LoVo (cell line): ENCODE measurements at regions not wholly inside any gene's neighbourhood (a gene's known extent, or its start where the extent isn't known, plus 50 kb on each side); places are given as distances from the start of the nearest gene placed in this dataset.
"Not testable (repeated sequence)": the region's sequence is repeated elsewhere in the genome, so short reads cannot be mapped to it uniquely, and the experiment has no call there.

Experiments
- DNase-seq: peaks from one replicate; pipeline ENCODE4 v3.0.0-alpha.2; 2016; ENCODE audit warnings: low spot score

DNA sequence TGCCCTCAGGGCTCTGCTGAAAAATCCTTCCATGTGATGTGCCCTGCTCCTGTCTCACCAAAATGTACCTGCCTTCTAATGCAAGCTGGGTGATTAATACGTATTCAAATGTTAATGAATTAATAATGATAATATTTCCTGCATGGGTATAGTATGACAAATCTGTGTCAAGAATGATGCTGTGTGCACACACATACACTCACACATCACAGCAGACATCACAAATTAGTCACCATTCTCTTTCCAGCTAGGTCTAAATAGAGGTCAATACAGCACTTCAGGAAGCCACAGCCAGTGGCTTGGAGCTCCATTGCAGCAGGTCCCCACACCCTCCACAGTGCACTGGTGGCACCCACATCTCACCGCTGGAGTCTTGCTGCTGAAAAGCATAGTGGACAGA, 681.2 kb upstream of the NRP1 start:
- no peak for DNase-seq

DNA sequence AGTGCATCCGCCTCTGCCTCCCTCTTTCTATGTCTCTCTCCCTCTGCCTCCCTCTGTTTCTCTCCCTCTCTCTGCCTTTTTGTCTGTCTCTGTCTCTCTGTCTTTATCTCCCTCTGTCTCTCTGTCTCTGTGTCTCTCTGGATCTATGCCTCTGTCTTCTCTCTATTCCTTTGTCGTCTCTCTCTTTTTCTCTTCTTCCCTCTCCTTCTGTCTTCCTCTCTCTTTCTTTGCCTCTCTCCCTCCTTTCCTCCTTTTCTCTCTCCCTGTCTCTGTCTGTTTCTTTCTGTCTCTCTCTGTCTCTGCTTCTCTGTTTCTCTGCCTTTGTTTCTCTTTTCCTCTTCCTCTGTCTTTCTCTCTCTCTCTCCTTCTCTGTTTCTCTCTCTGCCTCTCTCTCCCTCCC, 678.8 kb upstream of the NRP1 start:
- no peak for DNase-seq

DNA sequence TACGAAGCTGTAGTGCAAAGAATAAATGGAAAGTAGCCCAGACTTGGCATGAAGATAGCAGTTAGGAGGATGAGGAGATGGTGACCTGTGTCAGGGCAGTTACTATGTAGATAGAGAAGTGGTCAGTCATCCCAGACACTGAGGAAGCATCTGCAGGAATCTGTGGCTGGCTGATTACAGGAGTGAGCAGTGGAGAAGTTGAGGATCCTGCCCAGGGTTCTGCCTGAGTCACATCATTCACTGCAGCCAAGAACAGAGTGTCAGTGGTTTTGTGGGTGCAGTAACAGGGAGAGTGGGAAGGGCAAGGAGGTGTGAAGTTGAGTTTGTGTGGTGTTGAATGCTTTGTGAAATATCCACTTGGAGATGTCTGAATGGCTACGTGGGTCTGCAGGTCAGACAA, 676.4 kb upstream of the NRP1 start:
- no peak for DNase-seq

DNA sequence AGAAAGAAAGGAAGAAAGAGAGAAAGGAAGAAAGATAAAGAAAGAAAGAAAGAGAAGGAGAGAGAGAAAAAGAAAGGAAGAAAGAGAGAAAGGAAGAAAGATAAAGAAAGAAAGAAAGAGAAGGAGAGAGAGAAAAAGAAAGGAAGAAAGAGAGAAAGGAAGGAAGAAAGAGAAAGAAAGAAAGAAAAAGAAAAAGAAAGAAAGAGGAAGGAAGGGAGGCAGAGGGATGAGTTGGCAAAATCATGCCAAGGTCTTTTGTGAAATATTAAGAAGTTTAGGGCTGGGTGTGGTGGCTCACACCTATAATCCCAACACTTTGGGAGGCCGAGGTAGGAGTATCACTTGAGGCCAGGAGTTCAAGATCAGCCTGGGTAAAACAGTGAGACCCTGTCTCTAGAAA, 675.8 kb upstream of the NRP1 start:
- not testable (repeated sequence) for DNase-seq

DNA sequence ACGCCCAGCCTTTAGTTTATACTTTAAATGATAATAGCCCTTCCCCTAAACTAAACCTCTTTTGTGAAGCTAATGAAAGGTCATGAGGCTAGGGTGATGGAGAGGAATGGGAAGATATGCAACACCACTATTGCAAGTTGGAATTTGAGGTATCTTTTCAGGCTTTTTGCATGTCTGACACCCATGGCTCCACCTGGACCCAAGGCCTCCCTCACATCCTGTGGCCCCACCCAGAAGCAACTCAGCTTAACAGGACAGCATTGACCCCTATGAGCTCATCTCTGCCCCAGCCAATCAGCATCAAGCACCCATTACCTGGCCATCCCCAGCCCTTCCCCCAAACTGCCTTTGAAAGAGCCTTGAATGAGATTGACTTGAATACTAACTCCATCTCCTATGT, 674.2 kb upstream of the NRP1 start:
- no peak for DNase-seq

DNA sequence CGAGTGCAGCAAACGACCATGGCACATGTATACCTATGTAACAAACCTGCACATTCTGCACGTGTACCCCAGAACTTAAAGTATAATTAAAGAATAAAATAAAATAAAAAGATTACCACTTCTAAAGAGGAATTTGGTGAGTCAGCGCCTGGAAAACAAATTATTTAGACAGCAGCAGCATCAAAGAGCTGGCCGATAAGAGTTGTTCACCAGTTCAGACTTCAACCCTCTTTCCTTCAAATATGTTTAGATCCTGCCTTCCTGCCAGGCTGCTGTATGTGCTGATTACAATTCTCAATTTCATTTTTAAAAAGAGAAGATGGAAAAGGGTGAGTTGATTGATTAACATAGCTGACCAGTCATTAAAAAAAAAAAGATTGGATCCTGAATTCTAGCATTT, 672.0 kb upstream of the NRP1 start:
- DNase-seq = no peak

DNA sequence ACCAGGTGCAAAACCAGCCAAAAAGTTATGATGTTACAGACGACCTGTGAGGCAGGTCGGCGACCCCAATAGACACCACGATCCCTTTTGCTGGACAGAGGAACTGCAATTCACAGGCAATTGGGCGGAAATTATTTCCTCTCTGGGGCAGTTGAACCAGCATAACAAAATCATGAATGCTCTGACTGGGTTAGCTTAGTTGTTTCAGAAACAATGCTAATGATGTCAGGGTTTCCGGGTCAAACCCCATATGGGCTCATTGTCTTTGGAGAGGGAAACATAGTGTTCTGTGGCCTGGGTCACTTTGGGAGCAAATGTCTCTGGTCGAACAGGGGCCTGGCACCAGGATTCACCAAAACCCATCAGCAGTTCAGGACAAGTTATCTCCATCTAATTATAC, 669.1 kb upstream of the NRP1 start:
- no peak for DNase-seq

DNA sequence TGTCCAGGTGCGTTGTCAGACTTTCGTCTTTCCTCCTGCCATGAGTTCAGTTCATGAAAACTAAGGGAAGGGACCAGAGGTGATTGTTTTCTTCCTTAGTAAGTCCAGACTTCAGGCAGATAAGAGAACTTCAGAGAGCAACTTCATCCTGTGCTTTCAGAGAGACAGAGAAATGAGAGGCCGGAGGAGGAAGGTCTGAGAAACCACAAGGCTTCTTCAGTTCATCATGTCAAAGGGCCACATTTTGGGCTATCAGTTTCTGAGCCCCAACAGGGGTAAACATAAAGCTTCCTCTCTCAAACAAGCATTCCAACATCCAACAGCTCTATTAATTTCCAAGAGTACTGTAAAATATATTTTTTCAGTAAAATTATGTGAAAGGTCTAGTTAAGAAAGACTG, 668.4 kb upstream of the NRP1 start:
- no peak for DNase-seq

DNA sequence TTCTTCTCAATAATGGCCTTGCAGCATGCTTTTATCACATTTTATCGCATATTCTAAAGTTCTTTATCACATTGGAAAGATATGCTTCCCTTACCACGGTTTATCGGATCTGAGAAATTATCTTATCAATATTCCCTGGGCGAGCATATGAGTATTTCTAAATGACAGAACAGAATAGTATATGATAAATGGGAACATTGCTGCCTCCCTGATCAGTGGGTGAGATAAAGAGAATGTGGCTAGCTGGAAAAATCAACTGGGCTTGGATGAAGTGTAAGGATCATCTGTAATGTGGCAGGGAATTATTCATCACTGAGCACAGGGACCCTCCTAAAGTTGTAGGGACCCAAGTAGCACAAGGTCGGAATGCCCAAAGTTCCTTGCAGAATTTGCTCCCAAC, 667.4 kb upstream of the NRP1 start:
- DNase-seq = no peak

DNA sequence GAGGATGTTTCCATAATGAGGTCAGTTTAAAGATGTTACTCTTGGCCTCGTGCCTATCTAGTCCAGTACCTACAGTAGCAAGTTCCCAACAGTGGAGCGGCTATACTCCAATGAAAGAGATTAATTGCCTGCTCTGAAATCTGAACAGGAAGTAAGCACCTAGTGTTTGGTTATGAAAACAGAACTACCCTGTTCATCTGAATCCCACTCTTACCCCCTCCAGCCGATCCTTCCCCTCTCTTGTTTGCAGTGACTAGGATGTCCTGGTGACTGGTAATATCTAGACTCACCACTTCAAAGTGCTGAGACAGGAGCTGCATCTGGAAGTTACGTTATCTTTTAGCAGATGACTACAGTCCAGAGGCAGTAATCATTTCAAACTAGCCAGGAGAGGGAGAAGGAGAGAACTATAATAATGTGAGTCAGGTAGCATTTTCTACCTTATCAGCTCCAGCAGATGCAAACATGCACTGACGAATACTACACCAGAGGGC, 666.7 kb upstream of the NRP1 start:
- DNase-seq = no peak

DNA sequence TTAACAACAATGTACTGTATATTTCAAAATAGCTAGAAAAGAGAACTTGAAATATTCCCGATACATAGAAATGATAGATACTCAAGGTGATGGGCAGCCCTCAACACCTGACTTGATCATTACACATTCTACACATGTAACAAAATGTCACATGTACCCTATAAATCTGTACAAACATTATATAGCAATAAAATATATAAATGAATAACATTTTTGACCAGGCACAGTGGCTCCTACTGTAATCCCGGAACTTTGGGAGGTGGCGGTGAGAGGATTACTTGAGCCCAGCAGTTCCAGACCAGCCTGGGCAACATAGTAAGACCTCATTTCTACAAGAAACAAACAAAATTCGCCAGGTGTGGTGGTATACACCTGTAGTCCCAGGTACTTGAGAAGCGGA, 659.5 kb upstream of the NRP1 start:
- no peak for DNase-seq

DNA sequence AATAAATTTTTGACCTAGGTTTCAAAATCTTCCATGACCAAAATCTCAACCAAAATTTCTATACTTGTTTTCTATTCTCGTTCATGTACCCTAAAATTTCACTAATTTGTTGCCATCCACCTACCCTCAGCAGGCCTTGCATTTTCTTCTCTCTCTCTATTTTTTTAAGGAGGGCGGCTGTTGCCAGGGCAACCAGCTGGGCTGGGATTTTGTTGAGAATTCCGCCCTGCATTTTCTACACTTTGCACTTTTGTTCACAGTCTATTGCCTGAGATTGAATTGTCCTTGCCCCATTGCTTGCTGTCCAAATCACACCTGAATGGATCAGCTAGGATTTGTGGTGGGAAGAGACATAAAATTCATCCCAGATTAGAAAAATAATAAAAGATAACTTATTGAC, 657.5 kb upstream of the NRP1 start:
- no peak for DNase-seq

DNA sequence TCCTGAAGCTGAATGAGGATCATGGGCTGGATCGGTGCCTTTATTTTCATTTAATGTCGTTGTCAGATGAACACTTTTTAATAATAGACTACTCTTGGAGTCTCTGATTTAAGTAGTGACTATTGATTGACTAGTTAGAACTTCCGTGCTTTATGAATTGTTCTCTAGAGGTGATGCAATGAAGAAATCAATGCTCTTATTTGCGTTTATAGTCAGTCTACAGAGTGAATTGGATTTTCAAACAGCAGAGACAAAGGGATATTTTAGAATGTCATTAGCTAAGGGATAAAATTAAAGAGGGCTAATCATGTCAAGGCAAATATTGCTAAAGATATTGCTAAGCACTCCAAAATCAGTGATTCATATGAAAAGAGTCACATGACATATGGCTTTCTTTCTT, 652.0 kb upstream of the NRP1 start:
- no peak for DNase-seq

DNA sequence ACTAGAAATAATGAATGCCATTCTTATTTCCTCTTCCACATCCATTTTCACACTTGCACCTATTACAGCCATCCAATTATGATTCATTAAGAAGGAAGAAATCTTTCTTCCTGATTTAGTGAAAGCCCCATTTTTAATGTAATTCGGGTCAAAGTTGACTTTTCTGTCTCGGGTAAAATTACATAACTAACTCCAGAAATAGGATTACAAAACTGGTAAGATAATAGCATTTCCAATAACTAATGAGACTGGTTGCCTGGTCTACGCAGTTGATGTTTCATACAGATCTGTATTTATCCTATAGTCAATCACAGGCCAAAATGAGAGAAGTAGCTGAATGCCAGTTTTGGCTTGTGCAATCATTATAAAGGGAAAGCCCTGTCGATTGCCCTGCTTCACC, 651.5 kb upstream of the NRP1 start:
- DNase-seq = no peak

DNA sequence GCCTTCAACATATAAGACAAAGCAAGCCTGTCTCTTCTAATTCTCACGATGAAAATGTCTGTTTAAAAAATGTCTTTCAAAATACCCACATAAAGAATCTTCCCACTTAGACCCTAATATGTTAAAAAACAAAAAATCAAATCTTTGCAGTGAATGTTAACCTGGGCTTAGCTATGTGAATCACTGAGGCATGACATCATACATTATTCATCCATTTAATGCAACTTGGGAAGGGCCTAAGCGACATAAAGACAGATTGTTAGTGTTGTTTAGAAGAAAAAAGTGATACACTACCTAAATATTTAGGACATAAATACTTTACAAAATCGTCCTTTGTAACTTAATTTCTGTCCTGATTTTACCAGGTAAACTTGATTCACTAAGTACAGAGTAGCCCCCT, 648.5 kb upstream of the NRP1 start:
- DNase-seq = no peak

DNA sequence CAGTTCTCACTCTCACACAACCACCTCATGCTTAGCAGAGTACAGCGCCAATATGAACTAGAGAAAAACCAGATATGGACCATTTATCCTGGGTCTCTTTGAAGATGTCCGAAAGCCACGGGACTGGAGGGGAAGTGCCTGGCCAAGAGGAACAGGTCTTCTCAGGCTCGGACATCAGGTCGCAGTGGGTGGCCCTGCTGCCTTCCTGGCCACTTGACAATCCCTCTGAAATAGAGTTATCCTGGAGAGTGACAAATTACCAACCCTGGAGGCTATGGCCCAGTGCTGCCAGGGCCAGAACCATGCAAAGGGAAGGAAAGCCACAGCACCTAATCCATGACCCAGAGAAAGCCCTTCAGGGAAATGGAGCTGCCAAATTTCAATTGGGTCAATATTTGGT, 646.8 kb upstream of the NRP1 start:
- DNase-seq = no peak

DNA sequence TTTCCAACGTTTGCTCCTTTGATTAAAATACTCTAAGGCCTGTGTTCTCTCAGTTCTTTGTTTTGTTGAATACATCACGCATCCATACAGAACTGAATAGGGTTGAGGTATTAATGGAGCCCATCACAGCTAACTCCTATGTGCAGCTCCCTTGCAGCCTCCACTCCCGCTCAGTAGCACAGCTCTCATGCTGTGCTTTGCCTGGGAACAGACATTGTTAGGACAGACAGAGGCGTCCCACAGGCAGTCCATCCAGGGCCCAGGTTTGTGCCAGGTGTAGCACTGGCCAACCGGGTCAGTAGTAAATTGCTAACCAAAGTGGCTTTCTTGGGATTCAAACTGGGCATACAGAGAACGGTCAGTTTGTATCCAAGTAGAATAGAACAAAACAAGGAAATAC, 644.7 kb upstream of the NRP1 start:
- DNase-seq = no peak

DNA sequence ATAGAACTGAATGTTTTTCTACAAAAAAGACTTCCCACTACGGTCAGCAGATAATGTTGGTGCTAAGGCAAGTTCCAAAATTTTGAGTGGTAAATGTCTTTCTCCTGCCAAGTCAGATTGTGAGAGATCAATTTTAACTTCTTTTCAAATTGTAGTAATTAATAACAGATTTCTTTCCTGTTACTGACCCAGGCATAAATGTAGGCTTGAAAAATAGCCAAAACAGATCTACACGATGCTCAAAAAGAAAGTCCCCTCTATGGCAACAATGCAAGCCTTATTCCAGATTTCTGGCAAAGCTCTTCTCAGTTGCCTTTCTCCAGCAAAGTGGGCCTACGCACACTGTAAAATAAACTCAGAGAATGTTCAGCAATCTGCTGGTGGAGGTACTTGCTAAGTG, 641.0 kb upstream of the NRP1 start:
- no peak for DNase-seq

DNA sequence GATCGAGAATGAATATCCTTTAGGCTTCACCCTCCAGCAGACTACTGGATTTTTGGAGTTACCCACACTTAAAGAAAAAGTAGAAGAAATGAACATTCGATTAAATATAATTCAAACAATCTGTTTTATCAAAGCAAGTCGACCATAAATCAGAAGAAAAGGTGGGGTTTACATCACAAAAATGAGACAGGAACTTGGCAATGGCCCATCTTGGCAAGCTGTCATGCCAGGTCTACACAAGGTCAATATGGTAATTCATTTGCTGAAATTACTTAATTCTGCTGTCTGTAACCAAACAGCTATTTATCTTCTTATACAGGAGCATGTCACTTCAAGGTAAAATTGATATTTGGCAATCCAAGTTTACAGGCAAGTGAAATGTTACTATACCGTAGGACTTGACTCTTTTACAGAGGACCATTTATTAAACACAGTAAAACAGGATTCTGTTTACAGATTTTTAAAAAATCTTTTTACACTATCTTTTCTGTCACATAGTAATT, 640.6 kb upstream of the NRP1 start:
- DNase-seq = no peak

DNA sequence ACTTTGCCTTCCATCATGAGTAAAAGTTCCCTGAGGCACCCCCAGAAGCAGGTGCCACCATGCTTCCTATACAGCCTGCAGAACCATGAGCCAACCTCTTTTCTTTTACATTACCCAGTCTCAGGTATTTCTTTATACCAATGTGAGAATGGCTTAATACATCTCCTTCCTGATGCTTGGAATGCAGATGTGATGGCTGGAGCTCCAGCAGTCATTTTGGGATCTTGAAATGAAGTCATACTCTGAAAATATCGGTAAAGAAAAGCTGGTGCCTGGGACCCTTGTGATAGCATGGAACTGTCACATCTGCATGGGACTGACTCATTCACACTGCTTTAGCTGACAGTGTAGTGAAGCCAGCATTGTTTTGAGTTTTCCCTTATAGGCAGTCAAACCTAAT, 634.5 kb upstream of the NRP1 start:
- DNase-seq = no peak

DNA sequence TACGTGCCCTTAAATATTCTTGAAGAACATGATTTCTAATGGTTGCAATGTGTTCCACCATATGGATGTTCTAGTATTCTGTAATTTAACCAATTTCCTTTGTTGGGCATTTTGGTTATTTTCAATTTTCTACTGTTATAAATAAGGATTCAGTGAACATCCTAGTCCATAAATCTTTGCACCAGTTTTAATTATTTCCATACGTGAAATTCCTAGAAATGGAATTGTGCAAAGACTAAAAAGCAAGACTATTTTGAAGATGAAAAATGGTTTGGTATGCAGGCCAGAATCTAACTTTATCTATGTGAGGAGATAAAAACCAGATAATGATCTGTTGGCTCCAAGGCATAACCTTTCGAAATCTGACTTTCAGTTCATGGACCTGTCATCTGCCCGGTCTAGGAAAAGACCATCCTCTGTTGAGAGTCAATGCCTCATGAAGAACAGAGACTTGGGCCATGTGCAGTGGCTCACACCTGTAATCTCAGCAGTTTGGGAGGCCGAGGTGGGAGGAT, 633.2 kb upstream of the NRP1 start:
- no peak for DNase-seq

DNA sequence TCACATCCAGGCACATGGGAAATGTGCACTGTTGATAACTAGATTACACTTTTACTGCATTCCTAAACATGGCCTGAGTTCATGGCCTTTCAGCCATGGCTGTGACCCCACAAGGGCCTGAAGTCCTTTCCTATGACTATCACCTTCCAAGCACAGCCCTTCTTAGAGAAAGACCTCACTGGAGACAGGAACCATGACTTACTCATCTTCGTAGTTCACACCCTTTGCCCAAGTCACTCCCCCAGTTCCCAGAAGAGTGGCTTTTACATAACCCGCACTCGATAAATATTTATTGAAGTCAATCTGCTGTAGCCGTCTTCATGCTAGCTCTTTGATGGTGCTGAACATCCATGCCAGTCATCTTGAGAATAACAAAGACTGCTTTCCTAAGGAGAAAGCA, 632.5 kb upstream of the NRP1 start:
- DNase-seq = no peak

DNA sequence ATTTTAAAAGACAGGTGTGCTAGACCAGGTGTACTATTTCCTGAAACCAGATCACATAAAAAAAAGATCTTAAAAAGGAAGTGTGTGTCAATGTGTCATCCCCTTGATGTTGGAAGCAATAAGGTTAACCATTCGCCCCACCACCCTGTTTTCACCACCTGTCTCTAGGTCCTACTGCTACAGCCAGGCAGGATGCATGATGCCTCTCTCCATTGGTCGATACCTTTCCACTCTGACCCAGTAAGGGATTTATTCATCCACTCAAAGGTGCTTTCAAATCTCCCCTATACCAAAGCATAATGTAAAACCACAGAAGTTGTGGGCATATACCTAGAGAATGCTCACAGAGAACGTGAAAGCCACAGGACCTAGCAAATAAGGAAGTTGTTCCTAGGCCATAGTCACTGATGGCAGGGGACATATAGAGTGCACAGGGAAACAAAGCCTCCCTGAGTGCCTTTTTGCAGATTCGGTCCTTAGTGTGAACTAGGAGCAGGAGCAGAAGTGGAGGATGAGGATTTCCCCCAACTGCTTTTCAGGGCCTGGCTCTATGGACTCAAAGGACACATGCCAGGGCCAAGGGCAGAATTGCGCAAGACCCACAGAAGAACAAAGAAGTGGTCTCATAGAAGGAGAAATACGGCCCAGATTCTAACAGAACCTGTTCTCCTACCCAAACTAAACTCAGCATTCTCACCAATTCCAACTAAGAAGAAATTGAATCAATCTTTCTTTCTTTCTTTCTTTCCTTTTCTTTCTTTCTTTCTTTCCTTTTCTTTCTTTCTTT, 631.5 kb upstream of the NRP1 start:
- no peak for DNase-seq

DNA sequence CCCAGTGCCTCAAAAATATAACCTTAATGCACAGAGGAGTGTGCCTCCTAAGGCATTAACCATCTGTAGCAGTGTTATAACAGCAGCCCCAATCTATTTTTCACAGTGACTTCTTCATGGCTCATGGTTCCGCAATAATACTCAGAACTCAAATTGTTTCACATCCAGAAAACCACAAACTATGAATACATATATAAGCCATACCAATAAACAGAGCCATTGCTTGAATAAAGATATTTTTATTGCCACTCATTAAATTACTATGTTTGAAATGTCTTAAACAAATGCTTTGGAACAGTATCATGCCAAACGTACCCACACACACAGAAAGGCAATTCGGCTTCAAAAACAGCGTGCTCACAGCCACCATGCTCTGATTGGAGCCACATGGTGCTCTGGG, 629.3 kb upstream of the NRP1 start:
- DNase-seq = no peak
